Keratinocyte (primary cell): ENCODE measurements at regions not wholly inside any gene's neighbourhood (a gene's known extent, or its start where the extent isn't known, plus 50 kb on each side); places are given as distances from the start of the nearest gene placed in this dataset.

Experiments used
- DNase-seq: peaks from one replicate; pipeline ENCODE4 v3.0.0-alpha.2; 2011; ENCODE audit warnings: low read depth, missing footprints, low spot score
- FAIRE-seq: peaks from 2 replicates; lab custom pipeline; 2011; peaks lifted over from hg19 to GRCh38; lab: Jason Lieb, UNC
- H2AFZ ChIP-seq: 2 replicates; pipeline ENCODE4 v1.6.0; 2012; ENCODE audit warnings: low read length, control low read depth, inconsistent platforms; ENCODE audit not compliant: control insufficient read depth
- H3K27ac ChIP-seq: 2 replicates; pipeline ENCODE4 v1.5.1; 2011; ENCODE audit warnings: low read length; ENCODE audit not compliant: control insufficient read depth, insufficient read depth
- H3K27me3 ChIP-seq: 3 replicates; pipeline ENCODE4 v1.6.0; 2011; ENCODE audit warnings: low read length; ENCODE audit not compliant: control insufficient read depth, insufficient read depth; ENCODE audit errors: extremely low read depth
- H3K36me3 ChIP-seq, 2 experiments: 2 replicates in 1 of 2; 3 replicates in 1 of 2; pipeline ENCODE4 v1.5.1; 2011; ENCODE audit warnings: low read length in 2 of 2, mild to moderate bottlenecking in 1 of 2; ENCODE audit not compliant: control insufficient read depth in 2 of 2, insufficient read depth in 2 of 2; ENCODE audit errors: extremely low read depth in 1 of 2
- H3K4me1 ChIP-seq: 3 replicates; pipeline ENCODE4 v1.5.1; 2011; ENCODE audit warnings: low read length; ENCODE audit not compliant: control insufficient read depth, insufficient read depth; ENCODE audit errors: extremely low read depth
- H3K4me2 ChIP-seq: 3 replicates; pipeline ENCODE4 v1.6.0; 2011; ENCODE audit warnings: low read depth, low read length; ENCODE audit not compliant: control insufficient read depth, insufficient read depth; ENCODE audit errors: extremely low read depth
- H3K4me3 ChIP-seq, 3 experiments: fragments of 200-600 bp in 1 of 3; sonication (generic) in 1 of 3; 2 replicates in 2 of 3; 3 replicates in 1 of 3; pipeline ENCODE4 v1.5.1; 2011 to 2016; ENCODE audit warnings: low read length in 3 of 3, mild to moderate bottlenecking in 3 of 3, control low read depth in 2 of 3, inconsistent platforms in 1 of 3, low read depth in 1 of 3, mixed read lengths in 1 of 3, mixed run types in 1 of 3, moderate library complexity in 1 of 3; ENCODE audit not compliant: control insufficient read depth in 2 of 3, insufficient read depth in 2 of 3; ENCODE audit errors: extremely low read depth in 1 of 3
- H3K79me2 ChIP-seq: 2 replicates; pipeline ENCODE4 v1.6.0; 2012; ENCODE audit warnings: low read length; ENCODE audit not compliant: control insufficient read depth, insufficient read depth
- H3K9ac ChIP-seq: 3 replicates; pipeline ENCODE4 v1.6.0; 2011; ENCODE audit warnings: low read length; ENCODE audit not compliant: control insufficient read depth, insufficient read depth; ENCODE audit errors: extremely low read depth
- H3K9me1 ChIP-seq: 3 replicates; pipeline ENCODE4 v1.6.0; 2011; ENCODE audit warnings: low read length; ENCODE audit not compliant: control insufficient read depth, insufficient read depth; ENCODE audit errors: extremely low read depth
- H3K9me3 ChIP-seq: 2 replicates; pipeline ENCODE4 v1.5.1; 2012; ENCODE audit warnings: low read depth, low read length; ENCODE audit not compliant: control insufficient read depth
- H4K20me1 ChIP-seq: 3 replicates; pipeline ENCODE4 v1.6.0; 2011; ENCODE audit warnings: low read length; ENCODE audit not compliant: control insufficient read depth, insufficient read depth; ENCODE audit errors: extremely low read depth
- EZH2 ChIP-seq: IDR thresholded peaks from one replicate; pipeline ENCODE4 v1.6.1; 2012; ENCODE audit warnings: inconsistent platforms, mild to moderate bottlenecking, low read length, moderate library complexity
- dilution Hi-C: fragments of 300-500 bp; cut with MboI; formaldehyde crosslinking; loops from one replicate; pipeline ENCODE4 v1.7.0; 2020; ENCODE audit warnings: low sequenced_read_pairs; ENCODE audit not compliant: extremely low pct_ligation_motif_present
- TF ChIP-seq, protein P1 (sequence below), 3 experiments: IDR thresholded peaks in 1 of 3; conservative IDR thresholded peaks in 1 of 3; optimal IDR thresholded peaks in 1 of 3; 2 replicates in 2 of 3; 3 replicates in 1 of 3; pipeline versions ENCODE3 to v1.5.1; 2011; ENCODE audit warnings: low read length in 3 of 3, mild to moderate bottlenecking in 3 of 3, moderate library complexity in 2 of 3, control low read depth in 1 of 3, inconsistent platforms in 1 of 3; ENCODE audit not compliant: insufficient read depth in 2 of 3; ENCODE audit errors: extremely low read depth in 1 of 3

DNA sequence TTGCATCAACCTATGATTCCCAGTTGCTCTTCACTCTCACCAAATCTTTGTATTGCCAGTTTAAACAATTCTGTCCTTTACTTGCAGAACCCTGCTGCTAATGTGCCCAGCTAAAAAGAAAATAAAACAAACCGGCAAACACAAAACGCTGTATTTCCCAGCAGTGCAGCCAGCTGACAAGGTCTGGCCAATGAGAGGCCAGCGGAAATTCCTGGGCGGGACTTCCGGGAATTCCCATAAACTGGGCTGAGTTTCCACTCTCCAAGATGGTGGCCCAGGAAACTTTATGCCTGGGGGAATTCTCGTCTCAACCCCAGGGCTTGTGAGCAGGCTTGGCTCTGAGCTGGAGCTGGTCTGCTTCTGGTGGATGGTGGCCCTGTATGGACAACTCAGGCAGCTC lies 807.3 kb upstream of the TMEM132C start:
- FAIRE-seq: no peak

DNA sequence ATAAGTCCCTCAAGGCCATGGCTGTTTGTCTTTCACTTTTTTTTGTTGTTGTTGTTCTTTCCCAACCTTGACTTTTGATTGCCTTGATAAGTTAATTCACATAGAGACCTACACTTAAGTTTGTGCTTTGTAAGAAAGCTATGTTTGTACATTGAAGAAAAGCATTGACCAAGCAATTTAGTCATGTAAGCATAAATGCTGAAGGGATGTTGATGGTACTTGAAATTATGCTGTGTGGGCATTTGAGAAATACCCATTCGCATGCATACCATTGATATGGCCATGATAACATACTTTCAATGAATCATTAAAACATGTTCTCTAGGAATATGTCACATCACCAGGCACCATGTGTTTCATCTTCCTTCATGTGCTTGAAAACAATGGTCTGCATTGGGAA lies 803.7 kb upstream of the TMEM132C start:
- H2AFZ ChIP-seq: no peak overlapping the region
- H3K79me2 ChIP-seq: no peaks in the 10 kb centered on the region
- no peaks in the 10 kb centered on the region for H3K4me1 ChIP-seq
- H3K4me3 ChIP-seq: no peak overlapping the region
- no peak for DNase-seq
- no peak overlapping the region for H3K4me2 ChIP-seq
- no peaks in the 10 kb centered on the region for H3K27me3 ChIP-seq
- FAIRE-seq: no peak
- dilution Hi-C loops: no loop called here
- H3K9ac ChIP-seq: no peak overlapping the region
- TF ChIP-seq EZH2: no peak
- TF ChIP-seq, protein P1, sequence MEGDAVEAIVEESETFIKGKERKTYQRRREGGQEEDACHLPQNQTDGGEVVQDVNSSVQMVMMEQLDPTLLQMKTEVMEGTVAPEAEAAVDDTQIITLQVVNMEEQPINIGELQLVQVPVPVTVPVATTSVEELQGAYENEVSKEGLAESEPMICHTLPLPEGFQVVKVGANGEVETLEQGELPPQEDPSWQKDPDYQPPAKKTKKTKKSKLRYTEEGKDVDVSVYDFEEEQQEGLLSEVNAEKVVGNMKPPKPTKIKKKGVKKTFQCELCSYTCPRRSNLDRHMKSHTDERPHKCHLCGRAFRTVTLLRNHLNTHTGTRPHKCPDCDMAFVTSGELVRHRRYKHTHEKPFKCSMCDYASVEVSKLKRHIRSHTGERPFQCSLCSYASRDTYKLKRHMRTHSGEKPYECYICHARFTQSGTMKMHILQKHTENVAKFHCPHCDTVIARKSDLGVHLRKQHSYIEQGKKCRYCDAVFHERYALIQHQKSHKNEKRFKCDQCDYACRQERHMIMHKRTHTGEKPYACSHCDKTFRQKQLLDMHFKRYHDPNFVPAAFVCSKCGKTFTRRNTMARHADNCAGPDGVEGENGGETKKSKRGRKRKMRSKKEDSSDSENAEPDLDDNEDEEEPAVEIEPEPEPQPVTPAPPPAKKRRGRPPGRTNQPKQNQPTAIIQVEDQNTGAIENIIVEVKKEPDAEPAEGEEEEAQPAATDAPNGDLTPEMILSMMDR (optimal IDR thresholded peaks at IDR 0.05 in 1 of 3, IDR thresholded peaks at IDR 0.05 in 1 of 3, conservative IDR thresholded peaks at IDR 0.05 in 1 of 3; ENCODE audit: extremely low read depth in 1 of 3, insufficient read depth in 2 of 3, low read length in 3 of 3): no peak
- no peak overlapping the region for H3K27ac ChIP-seq
- H3K9me1 ChIP-seq: no peaks in the 10 kb centered on the region
- H3K9me3 ChIP-seq: no peaks in the 10 kb centered on the region
- H4K20me1 ChIP-seq: no peaks in the 10 kb centered on the region
- no peaks in the 10 kb centered on the region for H3K36me3 ChIP-seq

More for the DNA sequence above, 807.3 kb upstream of the TMEM132C start:
- no peak for DNase-seq
- Histone ChIP-seq H3K4me1 (no peaks in the 10 kb centered on the region), H3K9ac (no peak overlapping the region), H3K27me3 (peaks cover 17% of the 10 kb centered on the region), H3K9me3 (no peaks in the 10 kb centered on the region), H3K9me1 (no peaks in the 10 kb centered on the region), H3K4me2 (no peak overlapping the region), H3K4me3 (no peak overlapping the region), H2AFZ (no peak overlapping the region), H3K27ac (no peak overlapping the region), H3K79me2 (no peaks in the 10 kb centered on the region), H4K20me1 (no peaks in the 10 kb centered on the region), H3K36me3 (no peaks in the 10 kb centered on the region)
- TF ChIP-seq, protein P1 (optimal IDR thresholded peaks at IDR 0.05 in 1 of 3, IDR thresholded peaks at IDR 0.05 in 1 of 3, conservative IDR thresholded peaks at IDR 0.05 in 1 of 3; ENCODE audit: extremely low read depth in 1 of 3, insufficient read depth in 2 of 3, low read length in 3 of 3): no peak
- TF ChIP-seq EZH2: no peak
- dilution Hi-C loops: no loop called here
